ENCODE measurements at regions not wholly inside any gene's neighbourhood (a gene's known extent, or its start where the extent isn't known, plus 50 kb on each side); places are given as distances from the start of the nearest gene placed in this dataset.

- no peak for TF ChIP-seq CTCF (IDR thresholded peaks at IDR 0.05)
- no peak for TF ChIP-seq POLR2A (IDR thresholded peaks at IDR 0.05)
These were observed 87.3 kb upstream of the UNC5C start for GRCh38 chr4:95636061-95636460.
